Fibroblast of mammary gland (primary cell): ENCODE measurements at regions not wholly inside any gene's neighbourhood (a gene's known extent, or its start where the extent isn't known, plus 50 kb on each side); places are given as distances from the start of the nearest gene placed in this dataset.

Experiments used
- DNase-seq: peaks from one replicate; pipeline ENCODE4 v3.0.0-alpha.2; 2010; ENCODE audit warnings: low read depth
- H3K4me3 ChIP-seq: 2 replicates; pipeline ENCODE4 v1.5.1; 2011; ENCODE audit warnings: low read depth, mild to moderate bottlenecking, low read length, moderate library complexity; ENCODE audit not compliant: control insufficient read depth
- CTCF ChIP-seq: conservative IDR thresholded peaks from 2 replicates; pipeline ENCODE4 v1.5.1; 2011; ENCODE audit warnings: low read depth, low read length, inconsistent platforms; ENCODE audit not compliant: control insufficient read depth, insufficient read depth

- DNase-seq = no peak
- no peak overlapping the region for H3K4me3 ChIP-seq
- no peak for TF ChIP-seq CTCF
Observed at GRCh38 chr2:24439971-24440340, 51.1 kb upstream of the NCOA1 start.

- no peak overlapping the region for H3K4me3 ChIP-seq
- peak; percentile 35 for DNase-seq
- no peak for TF ChIP-seq CTCF
Observed at GRCh38 chr2:24439280-24439970, 51.6 kb upstream of the NCOA1 start.

GRCh38 chr2:24438106-24438505 lies 52.9 kb upstream of the NCOA1 start:
- TF ChIP-seq CTCF = no peak
- H3K4me3 ChIP-seq = no peak overlapping the region
- peak; percentile 53 for DNase-seq

GRCh38 chr2:24435391-24436316 lies 55.4 kb upstream of the NCOA1 start:
- no peak overlapping the region for H3K4me3 ChIP-seq
- peak; percentile 68 for DNase-seq
- TF ChIP-seq CTCF = no peak

GRCh38 chr2:24434541-24434940 lies 56.5 kb upstream of the NCOA1 start:
- H3K4me3 ChIP-seq = no peak overlapping the region
- no peak for DNase-seq
- no peak for TF ChIP-seq CTCF

GRCh38 chr2:24432735-24433134 lies 58.3 kb upstream of the NCOA1 start:
- TF ChIP-seq CTCF = no peak
- no peak overlapping the region for H3K4me3 ChIP-seq
- no peak for DNase-seq
